ENCODE measurements at regions not wholly inside any gene's neighbourhood (a gene's known extent, or its start where the extent isn't known, plus 50 kb on each side); places are given as distances from the start of the nearest gene placed in this dataset.
A peak's percentile ranks its signal among the peaks of the same experiment; 100 is the strongest.
"Not testable (repeated sequence)": the region's sequence is repeated elsewhere in the genome, so short reads cannot be mapped to it uniquely, and the experiment has no call there.

DNA sequence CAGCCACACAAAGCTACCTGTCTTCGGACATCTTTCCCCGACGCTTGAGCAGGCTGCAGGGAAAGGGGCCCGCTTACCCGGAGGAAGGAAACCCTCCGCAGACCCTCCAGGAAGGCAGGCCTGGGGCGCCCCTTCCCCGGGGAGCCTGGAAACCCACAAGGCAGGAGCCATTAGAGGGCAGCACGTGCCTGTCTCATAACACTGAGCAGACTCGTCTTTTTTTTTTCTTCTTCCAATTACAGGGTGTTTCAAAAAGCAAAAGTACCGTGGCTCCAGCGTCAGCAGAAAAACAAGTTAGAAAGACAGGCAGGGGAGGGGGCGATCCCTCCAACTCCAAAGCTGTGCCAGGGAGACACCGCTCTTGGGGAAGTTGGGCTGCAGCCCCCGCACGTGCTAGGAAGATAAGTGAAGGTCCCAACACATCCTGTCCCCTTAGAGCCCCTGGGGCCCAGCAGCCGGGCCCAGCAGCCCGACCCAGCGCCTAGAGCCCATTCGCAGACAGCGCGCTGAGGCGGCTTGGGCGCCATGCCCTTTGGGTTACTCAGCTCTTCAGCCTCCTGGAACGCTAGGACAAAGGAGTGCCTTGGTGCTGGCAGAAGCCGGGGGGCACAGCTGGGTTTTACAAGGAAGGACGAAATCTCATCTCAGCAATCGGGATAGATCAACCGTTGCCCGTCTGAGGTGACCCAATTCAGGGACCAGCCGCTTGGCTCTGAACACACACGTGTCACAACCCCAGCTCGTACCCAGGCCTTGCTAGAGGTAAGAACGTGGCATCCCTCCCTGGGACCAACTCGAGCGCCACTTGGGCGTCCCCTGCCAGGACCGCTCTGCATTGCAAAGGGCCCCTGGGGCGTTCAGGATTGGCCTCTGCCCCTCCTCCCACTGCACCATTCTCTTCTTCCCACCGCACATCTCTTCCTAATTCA lies 136.3 kb downstream of the LY86 start:
- peak; percentile 34 to 56 for DNase-seq

DNA sequence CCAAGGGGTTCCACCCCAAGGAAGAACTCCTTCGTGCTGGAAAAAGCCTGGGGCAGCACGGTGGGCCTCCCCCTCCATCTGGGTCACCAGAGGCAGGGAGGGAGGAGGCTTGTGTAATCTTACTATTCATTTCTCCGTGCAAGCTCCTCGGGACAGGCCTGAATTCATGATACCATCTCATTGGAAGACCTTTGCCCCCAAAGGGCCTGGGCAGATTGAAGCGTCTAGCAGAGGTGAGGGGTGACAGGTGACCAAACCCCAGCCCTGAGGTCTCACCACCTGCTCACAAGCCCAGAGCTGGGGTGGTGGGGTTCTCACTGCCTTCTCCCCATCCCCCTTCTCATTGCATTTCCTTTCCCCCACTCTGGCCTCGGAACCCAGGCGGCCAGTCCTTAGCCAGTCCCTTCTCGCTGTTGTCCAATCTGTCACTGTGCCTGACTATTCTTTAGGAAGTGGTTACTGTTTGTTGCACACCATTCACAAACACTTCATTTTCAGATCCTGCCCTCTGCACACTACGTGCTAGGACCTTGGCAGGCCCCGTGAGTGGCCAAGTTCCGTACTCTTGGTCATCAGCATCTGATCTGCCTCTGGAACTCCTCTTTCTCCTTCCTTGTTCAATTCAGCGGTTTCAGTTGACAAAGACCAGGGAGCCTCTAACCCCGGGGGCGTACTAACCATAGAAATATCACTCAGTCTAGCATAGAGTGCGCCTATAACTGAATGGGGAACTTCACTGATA lies 137.1 kb downstream of the LY86 start:
- DNase-seq, result no peak

DNA sequence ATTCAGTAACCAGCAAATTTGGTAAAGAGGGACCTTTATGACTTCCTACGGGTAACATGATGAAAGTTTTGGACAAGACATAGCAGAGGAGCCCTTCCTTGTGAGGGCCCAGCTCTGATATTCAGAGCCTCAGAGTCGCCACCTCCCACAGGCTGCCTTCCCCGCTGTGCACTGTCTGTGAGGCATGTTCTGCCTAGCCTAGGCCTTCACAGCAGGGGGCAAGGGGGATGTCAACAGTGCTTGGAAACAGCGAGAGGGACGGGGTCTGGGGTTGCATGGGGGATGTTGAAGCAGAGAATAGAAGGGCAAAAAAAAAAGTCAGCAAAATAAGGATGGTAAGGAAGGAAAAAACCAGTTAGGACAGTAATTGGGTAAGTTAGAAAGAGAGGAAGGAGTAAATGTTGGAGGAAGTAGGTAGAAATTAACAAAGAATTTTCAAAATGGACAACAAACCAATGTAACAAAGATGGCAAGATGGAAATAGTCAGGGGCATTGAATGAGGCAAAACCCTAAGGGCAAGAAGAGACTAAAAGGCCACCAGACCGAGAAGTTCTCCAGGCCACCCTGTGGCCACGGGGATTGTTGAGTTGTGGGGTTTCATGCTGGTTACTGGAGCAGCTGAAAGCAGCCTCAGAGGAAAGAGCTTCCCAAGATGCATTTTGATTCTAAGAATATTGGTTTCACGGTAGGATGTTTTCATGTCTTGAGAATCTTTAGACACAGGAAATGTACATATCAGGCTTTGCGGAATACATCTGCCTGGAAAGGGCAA lies 139.8 kb downstream of the LY86 start:
- no peak for DNase-seq

DNA sequence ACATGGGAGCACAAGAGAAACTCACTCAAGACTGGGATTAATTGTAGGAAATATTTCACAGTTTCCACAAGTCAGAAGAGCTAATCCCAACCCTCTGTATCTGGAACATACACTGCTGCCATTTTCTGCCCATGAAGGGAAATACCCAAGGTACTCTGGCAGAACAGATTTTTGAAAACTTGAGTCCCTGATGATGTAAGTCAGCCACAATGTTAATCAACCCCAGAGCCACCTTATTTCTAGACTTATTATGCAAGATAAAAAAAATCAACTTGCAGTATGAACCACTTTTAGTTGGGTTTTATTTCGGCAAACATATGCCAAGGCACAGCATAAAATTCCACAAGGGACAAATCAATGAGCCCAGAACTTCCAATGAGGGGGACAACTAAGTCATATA lies 141.5 kb downstream of the LY86 start:
- no peak for DNase-seq

DNA sequence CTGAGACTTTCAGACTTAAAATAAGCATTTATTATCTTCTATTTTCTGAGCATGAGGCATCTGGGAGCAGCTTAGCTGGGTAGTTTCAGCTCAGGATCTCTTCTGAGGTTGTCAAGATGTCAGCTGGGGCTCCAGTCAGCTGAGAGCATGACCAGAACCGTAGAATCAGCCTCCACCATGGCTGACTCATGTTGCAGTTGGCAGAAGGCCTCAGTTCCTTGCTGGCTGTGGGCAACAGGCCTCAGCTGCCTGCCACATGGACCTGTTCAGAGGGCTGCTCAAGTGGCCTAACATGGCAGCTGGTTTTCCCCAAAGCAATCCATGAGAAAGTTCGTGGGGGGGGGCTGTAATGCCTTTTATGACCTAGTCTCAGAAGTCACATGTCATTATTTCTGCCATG lies 142.3 kb downstream of the LY86 start:
- DNase-seq, result no peak

DNA sequence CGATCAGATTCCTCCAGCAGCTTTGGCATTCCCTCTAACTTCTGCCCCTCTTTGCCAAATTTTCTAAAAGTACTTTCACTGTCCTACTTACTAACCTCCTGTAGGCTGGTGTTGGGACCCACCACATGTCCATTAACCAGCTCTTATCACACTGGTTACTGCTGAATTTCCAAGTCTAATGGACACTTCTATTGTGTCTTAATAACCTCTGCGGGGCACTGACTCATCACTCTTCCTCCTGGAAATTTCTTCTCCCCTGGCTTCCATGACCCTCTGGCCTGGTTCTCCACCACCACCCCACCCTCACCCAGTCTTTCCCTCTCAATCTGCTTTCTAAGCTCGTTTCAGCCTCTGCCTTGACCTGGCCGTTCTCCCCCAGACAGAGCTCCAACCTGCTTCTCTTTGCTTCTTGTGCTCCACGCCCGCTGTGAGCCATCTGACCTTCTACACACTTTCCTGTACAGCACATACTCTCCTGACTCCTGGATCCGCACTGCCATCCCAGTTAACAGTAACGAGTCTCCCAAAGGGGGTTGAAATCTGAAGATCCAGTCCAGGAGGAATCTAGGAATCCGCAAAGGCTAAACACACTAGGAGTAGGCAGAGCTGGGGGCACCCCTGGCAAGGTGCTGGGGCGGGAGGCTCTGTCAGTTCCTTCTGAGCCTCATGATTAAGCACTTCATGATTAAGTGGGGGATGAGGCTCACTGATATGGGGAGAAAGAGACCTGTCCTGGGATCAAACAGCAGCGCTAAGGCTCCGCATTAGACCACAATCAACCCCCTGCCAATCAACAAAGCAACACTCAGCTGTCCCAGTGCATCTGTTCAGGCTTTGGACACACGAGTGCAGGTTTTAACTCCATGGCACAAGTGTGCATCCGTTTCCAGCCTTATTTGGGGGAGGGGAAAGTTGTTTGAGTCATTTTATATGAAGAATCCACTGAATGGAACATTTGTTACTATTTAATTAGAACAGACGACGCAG lies 146.3 kb downstream of the LY86 start:
- DNase-seq, result no peak

DNA sequence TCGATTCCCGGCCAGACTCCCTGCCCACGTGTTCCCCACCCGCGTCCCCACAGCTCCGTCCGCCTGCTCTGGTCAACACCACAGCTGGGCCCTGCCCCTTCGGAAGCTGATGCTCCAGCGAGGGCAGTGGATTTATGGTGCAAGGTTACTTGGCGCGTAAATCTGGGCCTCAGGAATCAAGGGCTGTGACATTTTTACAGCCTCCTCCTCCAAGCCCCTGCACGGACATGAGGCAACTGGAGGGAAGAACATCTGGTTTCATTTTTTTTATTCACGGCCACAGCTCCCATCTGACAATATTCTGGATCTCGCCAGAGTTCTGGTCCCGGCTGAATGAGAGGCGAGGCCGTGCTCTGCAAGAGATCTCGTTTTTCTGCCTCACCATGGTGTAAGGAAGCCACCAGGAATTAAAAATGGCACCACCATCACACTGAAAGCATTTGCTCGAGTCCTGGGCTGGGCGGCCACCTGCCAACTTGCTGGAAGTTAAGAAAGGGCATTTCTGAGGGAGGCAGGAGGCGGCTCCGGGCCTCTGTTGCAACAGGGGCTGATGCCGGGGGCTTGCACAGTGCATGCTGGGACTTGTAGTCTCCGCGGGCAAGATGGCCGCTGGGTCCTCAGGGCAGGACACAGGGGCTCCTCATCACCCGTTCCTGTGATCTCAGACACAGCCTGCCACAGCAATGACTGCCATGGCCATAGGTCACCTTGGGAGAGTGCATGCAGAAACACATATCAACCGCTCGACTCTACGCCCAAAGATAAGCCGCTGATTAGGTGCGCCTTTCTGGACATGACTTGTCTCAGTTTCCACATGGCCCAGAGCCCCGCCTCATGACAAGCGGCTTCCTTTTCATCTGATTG lies 148.5 kb downstream of the LY86 start:
- no peak for DNase-seq

DNA sequence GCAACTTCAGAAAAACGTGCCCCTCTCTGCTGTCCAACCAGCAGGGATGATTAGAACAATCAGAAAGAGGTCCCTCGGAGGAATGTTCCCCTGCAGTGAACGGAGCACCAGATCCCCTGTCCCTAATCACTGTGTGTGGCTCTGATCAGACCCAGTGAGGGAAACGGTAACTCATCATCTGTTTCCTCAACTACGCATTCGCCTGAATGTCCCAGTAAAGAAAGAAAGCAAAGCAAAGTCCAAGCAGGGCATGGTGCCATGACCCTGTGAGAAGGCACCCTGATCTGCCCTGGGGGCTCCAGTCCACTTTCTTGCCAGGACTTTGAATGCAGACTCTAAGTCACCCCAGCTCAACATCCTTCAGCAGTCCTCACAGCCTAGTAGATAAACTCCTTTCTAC lies 149.2 kb downstream of the LY86 start:
- DNase-seq, result no peak

DNA sequence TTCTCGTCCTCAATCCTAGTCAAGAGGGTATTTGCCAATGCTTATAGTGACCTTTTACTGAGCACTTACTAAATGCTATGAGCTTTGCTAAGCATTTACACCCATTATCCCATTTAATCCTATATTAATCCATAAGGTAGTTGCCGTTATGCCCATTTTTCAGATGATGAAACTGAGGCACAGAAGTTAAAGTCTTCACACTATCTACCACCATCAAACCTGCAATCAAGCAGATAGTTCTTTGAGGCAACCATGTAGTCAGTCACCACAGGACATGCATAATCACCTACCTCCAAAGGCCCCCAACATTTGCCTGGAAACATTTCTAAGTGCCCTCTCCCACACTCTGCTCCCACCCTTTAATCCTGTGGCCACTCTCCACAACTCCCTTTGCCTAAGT lies 149.6 kb downstream of the LY86 start:
- no peak for DNase-seq

DNA sequence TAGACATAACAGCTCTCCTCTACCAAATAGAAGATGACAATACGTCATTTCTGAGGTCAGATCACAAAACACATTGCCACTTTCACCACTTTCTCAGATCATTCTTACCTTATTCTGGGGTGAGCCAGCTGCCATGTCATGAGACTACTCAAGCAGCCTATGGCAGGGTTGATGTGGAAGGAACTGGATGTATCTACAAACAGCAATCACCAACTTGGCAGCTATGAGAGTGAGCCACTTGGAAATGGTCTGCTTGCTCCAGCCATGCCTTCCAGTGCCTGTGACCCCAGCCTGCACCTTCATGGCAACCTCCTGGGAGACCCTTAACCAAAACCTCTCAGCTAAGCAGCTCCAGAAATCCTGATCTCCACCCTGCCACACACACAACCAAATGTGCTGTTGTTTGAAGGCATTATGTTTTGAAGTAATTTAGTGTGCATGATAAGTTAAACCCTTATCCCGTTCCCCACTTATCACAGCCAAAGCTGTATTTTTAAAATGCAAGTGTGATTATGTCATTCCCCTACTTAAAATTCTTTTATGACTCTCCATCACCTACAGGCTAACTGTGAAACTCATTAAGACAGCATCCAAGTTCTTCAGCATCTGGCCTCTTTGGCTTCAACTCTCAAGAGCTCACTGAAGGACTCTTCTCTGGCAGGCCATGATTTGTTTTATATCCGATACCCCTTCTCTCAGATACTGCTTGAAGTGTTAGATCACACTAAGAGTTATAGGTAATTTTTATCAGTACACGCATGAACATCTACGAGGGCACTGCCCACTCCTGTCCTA lies 150.6 kb downstream of the LY86 start:
- no peak for DNase-seq

DNA sequence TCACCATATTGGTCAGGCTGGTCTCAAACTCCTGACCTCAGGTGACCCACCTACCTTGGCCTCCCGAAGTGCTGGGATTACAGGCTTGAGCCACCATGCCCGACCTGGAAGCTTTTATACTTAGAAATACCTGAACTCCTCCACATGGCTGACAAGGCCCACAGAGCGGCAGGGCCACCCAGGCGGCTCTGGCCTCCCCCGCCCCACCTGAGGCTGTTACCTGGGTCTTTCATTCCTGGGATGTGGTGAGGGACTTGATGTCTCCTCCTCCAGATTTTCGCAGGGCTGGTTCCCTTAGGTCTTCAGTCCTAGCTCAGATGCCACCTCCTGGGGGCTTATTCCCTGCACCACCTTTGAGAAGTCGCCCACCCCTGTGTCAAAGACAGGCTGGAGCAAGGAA lies 152.1 kb downstream of the LY86 start:
- no peak for DNase-seq

DNA sequence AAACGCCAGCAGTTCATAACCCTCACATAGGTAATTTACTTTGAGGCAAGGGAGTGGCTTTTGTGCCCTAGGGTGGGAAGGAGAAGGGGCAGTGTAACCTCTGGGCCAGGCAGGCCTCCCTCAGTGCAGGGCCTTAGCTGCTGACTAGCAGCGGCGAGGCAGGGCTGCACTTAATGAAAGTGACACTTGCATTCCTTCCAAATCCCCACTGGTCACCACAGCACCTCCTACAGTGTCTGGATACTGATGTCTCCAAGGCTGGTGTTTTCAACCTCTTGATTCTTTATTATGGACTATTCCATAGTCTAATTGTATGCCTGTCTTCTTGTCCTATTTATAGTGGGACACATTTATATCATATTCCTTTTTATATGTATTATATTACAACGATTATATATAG lies 152.7 kb downstream of the LY86 start:
- DNase-seq, result no peak

DNA sequence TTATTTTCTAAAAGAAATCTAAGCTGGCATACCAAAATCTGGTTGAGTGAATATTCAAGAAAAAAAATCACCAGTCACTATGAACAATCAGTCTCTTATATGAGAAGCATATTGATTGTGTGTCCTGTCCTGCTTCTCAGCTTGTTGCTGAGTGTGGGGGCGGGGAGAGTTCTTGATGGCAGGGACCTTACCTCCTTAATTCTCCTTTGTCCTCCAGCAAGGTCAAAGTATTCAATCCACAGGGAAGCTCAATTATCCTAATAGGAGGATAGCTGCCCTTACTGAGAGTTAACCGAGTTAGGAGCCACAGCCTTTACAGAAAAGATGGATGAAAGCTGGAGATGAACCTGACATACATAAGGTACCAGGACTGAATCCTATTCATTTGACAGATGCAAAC lies 154.0 kb downstream of the LY86 start:
- no peak for DNase-seq

DNA sequence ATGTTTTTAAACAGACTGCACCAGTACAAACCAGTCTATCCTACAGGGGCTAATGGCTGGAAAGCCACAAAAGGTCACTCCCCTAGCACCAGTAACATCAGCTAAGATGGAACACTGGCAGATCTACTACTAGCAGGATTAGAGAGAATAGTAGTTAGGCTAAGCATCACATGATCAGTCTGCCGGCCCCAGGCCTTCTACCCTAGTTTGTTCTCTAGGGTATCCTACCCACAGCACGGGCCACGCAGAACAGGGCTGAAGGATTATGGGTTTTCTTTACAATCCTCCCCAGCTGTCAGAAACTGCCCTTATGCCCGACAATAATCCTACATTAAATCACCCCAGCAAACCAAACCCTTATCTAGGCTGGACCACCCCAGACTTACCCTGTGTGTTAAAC lies 156.0 kb downstream of the LY86 start:
- DNase-seq, result no peak

DNA sequence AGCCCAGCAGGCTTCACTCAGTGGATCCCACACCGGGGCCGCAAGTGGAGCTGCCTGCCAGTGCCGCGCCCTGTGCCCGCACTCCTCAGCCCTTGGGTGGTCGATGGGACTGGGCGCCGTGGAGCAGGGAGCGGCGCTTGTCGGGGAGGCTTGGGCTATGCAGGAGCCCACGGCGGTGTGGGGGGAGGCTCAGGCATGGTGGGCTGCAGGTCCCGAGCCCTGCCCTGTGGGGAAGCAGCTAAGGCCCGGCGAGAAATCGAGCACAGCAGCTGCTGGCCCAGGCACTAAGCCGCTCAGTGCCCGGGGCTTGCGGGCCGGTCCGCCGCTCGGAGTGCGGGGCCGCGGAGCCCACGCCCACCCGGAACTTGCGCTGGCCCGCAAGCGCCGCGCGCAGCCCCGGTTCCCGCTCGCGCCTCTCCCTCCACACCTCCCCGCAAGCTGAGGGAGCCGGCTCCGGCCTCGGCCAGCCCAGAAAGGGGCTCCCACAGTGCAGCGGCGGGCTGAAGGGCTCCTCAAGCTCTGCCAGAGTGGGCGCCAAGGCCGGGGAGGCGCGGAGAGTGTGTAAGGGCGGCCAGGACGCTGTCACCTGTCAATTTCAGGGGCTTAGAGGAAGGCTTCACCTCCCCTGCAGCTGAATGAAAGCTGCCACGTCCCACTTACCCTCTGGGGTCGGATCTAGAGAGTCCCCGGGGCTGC lies 157.3 kb downstream of the LY86 start:
- not testable (repeated sequence) for DNase-seq

DNA sequence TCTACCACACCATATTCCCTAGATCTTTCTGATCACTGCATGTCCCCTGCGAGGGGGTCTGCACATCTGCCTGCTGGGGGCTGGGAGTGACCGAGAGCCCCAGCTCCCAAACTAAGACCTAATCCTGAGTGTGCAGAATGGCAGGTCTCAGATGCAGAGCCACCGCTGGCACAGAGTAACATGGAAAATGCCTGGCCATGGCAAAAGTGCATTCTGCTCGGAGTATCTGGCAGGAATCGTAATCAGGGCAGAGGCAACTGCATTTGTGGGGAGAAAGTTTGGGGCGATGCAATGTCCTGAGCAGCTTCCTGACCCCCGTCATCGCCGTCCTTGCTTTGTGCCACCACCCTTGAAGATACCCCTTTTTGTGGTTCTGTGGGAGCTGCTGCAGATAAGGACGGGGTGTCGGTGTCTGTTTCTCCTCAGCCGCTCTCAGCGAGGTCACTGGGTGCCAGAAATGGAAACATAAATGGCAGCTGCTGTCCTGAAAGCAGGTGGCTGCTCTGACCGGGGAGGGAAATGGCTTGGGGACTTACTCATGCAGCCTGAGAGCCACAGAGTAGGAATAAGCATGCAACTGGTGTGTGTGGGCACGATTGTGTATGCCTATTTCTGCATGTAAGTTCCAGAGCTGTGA lies 157.9 kb downstream of the LY86 start:
- DNase-seq, result no peak

DNA sequence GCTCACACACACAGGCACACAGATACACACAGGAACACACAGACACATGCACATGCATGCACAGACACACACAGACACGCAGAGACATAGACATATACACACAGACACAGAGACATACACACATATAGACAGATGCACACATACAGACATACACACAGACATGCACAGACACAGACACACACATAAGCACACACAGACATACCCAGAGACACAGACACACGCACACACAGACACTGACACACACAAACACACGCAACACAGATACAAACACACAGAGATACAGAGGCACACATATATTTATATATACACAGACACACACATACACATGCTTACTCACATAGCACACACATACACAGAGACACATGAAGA lies 158.4 kb downstream of the LY86 start:
- DNase-seq, result no peak

DNA sequence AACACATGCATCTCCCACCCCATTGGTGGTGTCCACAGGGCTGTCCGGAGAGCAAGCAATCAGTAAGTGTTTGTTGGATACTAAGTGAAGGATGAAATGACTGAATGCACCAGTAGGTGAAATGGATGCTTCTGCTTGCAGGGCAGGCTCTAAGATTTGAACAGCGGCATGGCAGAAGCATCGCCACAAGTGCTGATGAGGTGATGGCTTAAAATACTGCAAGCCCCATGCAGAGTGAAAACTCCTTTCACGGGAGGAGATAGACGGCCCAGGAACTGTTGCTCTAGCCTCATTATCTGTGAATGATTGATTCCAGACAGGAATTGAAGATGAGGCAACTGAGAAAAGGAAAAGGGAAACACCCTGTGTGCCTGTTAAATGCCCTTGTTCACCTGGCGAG lies 158.9 kb downstream of the LY86 start:
- no peak for DNase-seq

DNA sequence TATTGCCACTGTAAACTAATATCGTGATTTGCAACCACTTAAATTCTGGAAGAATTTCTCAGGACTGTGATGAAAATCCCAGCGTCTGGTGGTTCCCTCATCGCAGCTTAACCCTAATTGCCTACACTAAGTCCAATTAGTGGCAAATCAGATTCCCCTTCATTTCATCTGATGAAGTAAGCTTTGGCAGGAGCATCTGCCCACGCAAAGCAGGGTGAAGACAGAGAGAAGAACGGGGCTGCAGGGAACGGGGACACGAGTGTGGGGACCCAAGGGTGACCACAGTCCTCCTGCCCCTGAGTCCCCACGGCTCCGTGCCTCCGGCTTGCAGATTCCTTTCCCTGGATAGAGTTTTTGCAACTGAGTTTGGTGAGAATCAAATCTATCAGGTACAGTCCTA lies 159.5 kb downstream of the LY86 start:
- no peak for DNase-seq
